IMR-90 (cell line): ENCODE measurements at regions not wholly inside any gene's neighbourhood (a gene's known extent, or its start where the extent isn't known, plus 50 kb on each side); places are given as distances from the start of the nearest gene placed in this dataset.

Experiments used
- CEBPB ChIP-seq: IDR thresholded peaks from 2 replicates; pipeline ENCODE4 v1.6.1; 2012; ENCODE audit warnings: low read depth, low read length, improper control_type of control experiment
- CTCF ChIP-seq: conservative IDR thresholded peaks from 2 replicates; pipeline ENCODE4 v1.5.1; 2012; ENCODE audit warnings: mild to moderate bottlenecking, low read depth, low read length, improper control_type of control experiment
- MAFK ChIP-seq: IDR thresholded peaks from 2 replicates; pipeline ENCODE4 v1.6.1; 2012; ENCODE audit warnings: low read depth, low read length, improper control_type of control experiment
- MXI1 ChIP-seq: IDR thresholded peaks from 2 replicates; pipeline ENCODE4 v1.6.1; 2012; ENCODE audit warnings: low read depth, mild to moderate bottlenecking, low read length, moderate library complexity, borderline replicate concordance
- POLR2A ChIP-seq: IDR thresholded peaks from 2 replicates; pipeline ENCODE4 v1.6.1; 2012; ENCODE audit warnings: mild to moderate bottlenecking, low read depth, low read length
- RCOR1 ChIP-seq: IDR thresholded peaks from 2 replicates; pipeline ENCODE4 v1.6.1; 2012; ENCODE audit warnings: mild to moderate bottlenecking, low read length, improper control_type of control experiment; ENCODE audit not compliant: insufficient replicate concordance
- RFX5 ChIP-seq: IDR thresholded peaks from 2 replicates; pipeline ENCODE4 v1.8.0; 2012; ENCODE audit warnings: low read depth, mild to moderate bottlenecking, low read length, moderate library complexity
- TF ChIP-seq, protein P1 (sequence below): fragments of 150-350 bp; IDR thresholded peaks from 2 replicates; pipeline ENCODE4 v1.6.1; 2017; ENCODE audit warnings: mild to moderate bottlenecking, antibody characterized with exemption, low read length, low read depth

- TF ChIP-seq CTCF, result no peak
- no peak for TF ChIP-seq MXI1
- TF ChIP-seq POLR2A, result no peak
- no peak for TF ChIP-seq MAFK
- TF ChIP-seq, protein P1, sequence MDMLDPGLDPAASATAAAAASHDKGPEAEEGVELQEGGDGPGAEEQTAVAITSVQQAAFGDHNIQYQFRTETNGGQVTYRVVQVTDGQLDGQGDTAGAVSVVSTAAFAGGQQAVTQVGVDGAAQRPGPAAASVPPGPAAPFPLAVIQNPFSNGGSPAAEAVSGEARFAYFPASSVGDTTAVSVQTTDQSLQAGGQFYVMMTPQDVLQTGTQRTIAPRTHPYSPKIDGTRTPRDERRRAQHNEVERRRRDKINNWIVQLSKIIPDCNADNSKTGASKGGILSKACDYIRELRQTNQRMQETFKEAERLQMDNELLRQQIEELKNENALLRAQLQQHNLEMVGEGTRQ, result no peak
- TF ChIP-seq RCOR1, result no peak
- TF ChIP-seq RFX5, result no peak
- TF ChIP-seq CEBPB, result no peak
Observed at GRCh38 chr2:35784777-35785176, 570.8 kb upstream of the CRIM1 start.
